HG02852 (cell line): ENCODE measurements at regions not wholly inside any gene's neighbourhood (a gene's known extent, or its start where the extent isn't known, plus 50 kb on each side); places are given as distances from the start of the nearest gene placed in this dataset.

Experiments used
- ATAC-seq: cut with Tn5 transposase; IDR thresholded peaks from one replicate; pipeline ENCODE4 v1.9.1; 2021; ENCODE audit warnings: mild to moderate bottlenecking, moderate library complexity; ENCODE audit not compliant: unreplicated experiment

- ATAC-seq = no peak
Measured at GRCh38 chr6:169165561-169166300, 87.9 kb downstream of the THBS2 start.

- ATAC-seq = no peak
Measured at GRCh38 chr6:169164986-169165385, 88.7 kb downstream of the THBS2 start.

GRCh38 chr6:169164451-169164850 is 89.2 kb downstream of the THBS2 start:
- no peak for ATAC-seq

- ATAC-seq = no peak
Measured at GRCh38 chr6:169163411-169163901, 90.2 kb downstream of the THBS2 start.

- no peak for ATAC-seq
Measured at GRCh38 chr6:169162752-169163407, 90.8 kb downstream of the THBS2 start.

GRCh38 chr6:169162249-169162648 is 91.4 kb downstream of the THBS2 start:
- ATAC-seq = no peak

- no peak for ATAC-seq
Measured at GRCh38 chr6:169161572-169162167, 92.0 kb downstream of the THBS2 start.

- no peak for ATAC-seq
Measured at GRCh38 chr6:169160855-169161560, 92.6 kb downstream of the THBS2 start.

- no peak for ATAC-seq
Measured at GRCh38 chr6:169160091-169160854, 93.4 kb downstream of the THBS2 start.

- no peak for ATAC-seq
Measured at GRCh38 chr6:169159331-169159730, 94.3 kb downstream of the THBS2 start.

- ATAC-seq = no peak
Measured at GRCh38 chr6:169158691-169159090, 95.0 kb downstream of the THBS2 start.

- no peak for ATAC-seq
Measured at GRCh38 chr6:169158174-169158573, 95.5 kb downstream of the THBS2 start.

- no peak for ATAC-seq
Measured at GRCh38 chr6:169157197-169158148, 96.2 kb downstream of the THBS2 start.

GRCh38 chr6:169156793-169157147 is 96.9 kb downstream of the THBS2 start:
- ATAC-seq = no peak

GRCh38 chr6:169156108-169156792 is 97.4 kb downstream of the THBS2 start:
- no peak for ATAC-seq

GRCh38 chr6:169155481-169155880 is 98.2 kb downstream of the THBS2 start:
- no peak for ATAC-seq

- no peak for ATAC-seq
Measured at GRCh38 chr6:169153401-169153800, 100.2 kb downstream of the THBS2 start.

GRCh38 chr6:169146521-169146920 is 107.1 kb downstream of the THBS2 start:
- no peak for ATAC-seq

- no peak for ATAC-seq
Measured at GRCh38 chr6:169145991-169146501, 107.6 kb downstream of the THBS2 start.
